KMS-11 (cell line): ENCODE measurements at regions not wholly inside any gene's neighbourhood (a gene's known extent, or its start where the extent isn't known, plus 50 kb on each side); places are given as distances from the start of the nearest gene placed in this dataset.

ENCODE experiments used
- H2AFZ ChIP-seq: fragments of 200-600 bp; sonication (generic); 2 replicates; pipeline ENCODE4 v1.6.1; 2016; ENCODE audit warnings: antibody characterized with exemption, mixed run types, low read depth
- H3K27ac ChIP-seq: fragments of 200-600 bp; sonication (generic); 2 replicates; pipeline ENCODE4 v1.6.1; 2016; ENCODE audit warnings: mild to moderate bottlenecking, mixed run types
- H3K27me3 ChIP-seq: fragments of 200-600 bp; sonication (generic); 2 replicates; pipeline ENCODE4 v1.6.1; 2017; ENCODE audit warnings: mild to moderate bottlenecking, low read depth, mixed run types, moderate library complexity; ENCODE audit not compliant: insufficient read depth
- H3K36me3 ChIP-seq: fragments of 200-600 bp; sonication (generic); 2 replicates; pipeline ENCODE4 v1.6.1; 2017; ENCODE audit warnings: mild to moderate bottlenecking, mixed run types; ENCODE audit not compliant: insufficient read depth
- H3K4me1 ChIP-seq: fragments of 200-600 bp; sonication (generic); 2 replicates; pipeline ENCODE4 v1.6.1; 2016; ENCODE audit warnings: mild to moderate bottlenecking, low read depth, mixed run types; ENCODE audit not compliant: poor library complexity, severe bottlenecking
- H3K4me2 ChIP-seq: fragments of 200-600 bp; sonication (generic); 2 replicates; pipeline ENCODE4 v1.7.0; 2016; ENCODE audit warnings: mild to moderate bottlenecking, mixed run types
- H3K4me3 ChIP-seq: fragments of 200-600 bp; sonication (generic); IDR thresholded peaks from 2 replicates; pipeline ENCODE4 v1.6.1; 2017; ENCODE audit warnings: low read depth, low read length, mixed read lengths; ENCODE audit not compliant: insufficient read depth
- H3K79me2 ChIP-seq: fragments of 200-600 bp; sonication (generic); 2 replicates; pipeline ENCODE4 v1.6.1; 2016; ENCODE audit warnings: low read depth, mixed run types; ENCODE audit not compliant: insufficient read depth
- H3K9ac ChIP-seq: fragments of 200-600 bp; sonication (generic); 2 replicates; pipeline ENCODE4 v1.6.1; 2016; ENCODE audit warnings: mild to moderate bottlenecking, mixed run types
- H4K20me1 ChIP-seq: fragments of 200-600 bp; sonication (generic); 2 replicates; pipeline ENCODE4 v1.6.1; 2016; ENCODE audit warnings: mild to moderate bottlenecking, mixed run types; ENCODE audit not compliant: insufficient read depth
- CTCF ChIP-seq: fragments of 200-600 bp; sonication (generic); conservative IDR thresholded peaks from 2 replicates; pipeline ENCODE4 v1.6.1; 2017; ENCODE audit warnings: low read depth, mild to moderate bottlenecking, antibody characterized with exemption, low read length, moderate library complexity, mixed read lengths

- Histone ChIP-seq H2AFZ (no peak overlapping the region), H3K36me3 (no peaks in the 10 kb centered on the region), H3K9ac (no peak overlapping the region), H4K20me1 (no peaks in the 10 kb centered on the region), H3K4me3 (no peak overlapping the region), H3K27me3 (no peaks in the 10 kb centered on the region), H3K4me2 (no peak overlapping the region), H3K79me2 (no peaks in the 10 kb centered on the region), H3K4me1 (no peaks in the 10 kb centered on the region), H3K27ac (no peak overlapping the region)
- no peak for TF ChIP-seq CTCF
Observed at GRCh38 chr14:95814363-95815225, 62.0 kb upstream of the TUNAR start.

GRCh38 chr14:95811813-95812212 lies 64.8 kb upstream of the TUNAR start:
- no peak for TF ChIP-seq CTCF
- Histone ChIP-seq H3K9ac (no peak overlapping the region), H3K4me2 (no peak overlapping the region), H3K27me3 (no peaks in the 10 kb centered on the region), H3K27ac (no peak overlapping the region), H4K20me1 (no peaks in the 10 kb centered on the region), H3K4me3 (no peak overlapping the region), H3K36me3 (no peaks in the 10 kb centered on the region), H3K4me1 (no peaks in the 10 kb centered on the region), H2AFZ (no peak overlapping the region), H3K79me2 (no peaks in the 10 kb centered on the region)

- Histone ChIP-seq H3K27me3 (no peaks in the 10 kb centered on the region), H3K9ac (no peak overlapping the region), H3K4me3 (no peak overlapping the region), H2AFZ (no peak overlapping the region), H3K27ac (no peak overlapping the region), H3K4me1 (no peaks in the 10 kb centered on the region), H3K79me2 (no peaks in the 10 kb centered on the region), H4K20me1 (no peaks in the 10 kb centered on the region), H3K36me3 (no peaks in the 10 kb centered on the region), H3K4me2 (no peak overlapping the region)
- no peak for TF ChIP-seq CTCF
Observed at GRCh38 chr14:95808371-95808770, 68.3 kb upstream of the TUNAR start.

- Histone ChIP-seq H3K27me3 (no peaks in the 10 kb centered on the region), H2AFZ (no peak overlapping the region), H4K20me1 (no peaks in the 10 kb centered on the region), H3K4me2 (no peak overlapping the region), H3K9ac (no peak overlapping the region), H3K4me1 (no peaks in the 10 kb centered on the region), H3K27ac (no peak overlapping the region), H3K4me3 (no peak overlapping the region), H3K79me2 (no peaks in the 10 kb centered on the region), H3K36me3 (no peaks in the 10 kb centered on the region)
- no peak for TF ChIP-seq CTCF
Observed at GRCh38 chr14:95796788-95797187, 79.8 kb upstream of the TUNAR start.
